ENCODE measurements at regions not wholly inside any gene's neighbourhood (a gene's known extent, or its start where the extent isn't known, plus 50 kb on each side); places are given as distances from the start of the nearest gene placed in this dataset.

- Mint-ChIP-seq H3K36me3 (no peaks in the 10 kb centered on the region), H3K27ac (no peak overlapping the region), H3K9me3 (peaks cover 19% of the 10 kb centered on the region), H3K4me3 (no peak overlapping the region), H3K4me1 (peaks cover 21% of the 10 kb centered on the region), H3K27me3 (ENCODE audit: low read depth) (no peaks in the 10 kb centered on the region)
- DNase-seq (ENCODE audit: low spot score in 2 of 2, unreplicated experiment in 2 of 2) = no peak
- no peak for TF ChIP-seq CTCF (IDR thresholded peaks at IDR 0.05; ENCODE audit: unreplicated experiment)
Observed at GRCh38 chr14:51538973-51539372, 112.7 kb upstream of the FRMD6 start.

DNA sequence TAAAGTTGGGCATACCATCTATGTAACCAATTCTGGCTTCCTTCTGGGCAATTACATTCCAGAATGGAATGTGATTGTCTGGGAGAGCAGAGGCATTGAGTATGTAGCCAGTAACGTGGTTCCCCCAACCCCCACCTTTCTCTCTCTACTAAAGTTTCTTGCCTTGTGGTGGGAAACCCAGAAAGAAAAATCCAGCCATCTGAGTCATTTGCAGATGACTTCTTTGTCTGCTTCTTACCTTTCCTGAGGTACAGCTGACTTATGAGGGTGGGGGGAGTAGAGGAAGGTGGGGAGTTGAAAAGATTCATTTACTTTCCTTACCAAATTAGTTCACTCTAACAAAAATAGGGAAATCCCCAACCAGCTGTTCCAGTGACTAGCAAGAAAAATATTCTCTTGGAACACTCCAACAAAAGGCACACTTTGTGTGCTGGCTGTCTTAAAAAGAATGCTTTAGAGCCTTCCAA, 112.1 kb upstream of the FRMD6 start:
- TF ChIP-seq CTCF (IDR thresholded peaks at IDR 0.05; ENCODE audit: unreplicated experiment) = no peak
- Mint-ChIP-seq H3K27ac (no peak overlapping the region), H3K27me3 (ENCODE audit: low read depth) (no peaks in the 10 kb centered on the region), H3K36me3 (no peaks in the 10 kb centered on the region), H3K4me3 (no peak overlapping the region), H3K4me1 (peaks cover 19% of the 10 kb centered on the region), H3K9me3 (peaks cover 19% of the 10 kb centered on the region)
- DNase-seq (ENCODE audit: low spot score in 2 of 2, unreplicated experiment in 2 of 2) = no peak

- Mint-ChIP-seq H3K36me3 (no peaks in the 10 kb centered on the region), H3K27ac (no peak overlapping the region), H3K4me3 (no peak overlapping the region), H3K4me1 (peaks cover 24% of the 10 kb centered on the region), H3K9me3 (peaks cover 19% of the 10 kb centered on the region), H3K27me3 (ENCODE audit: low read depth) (no peaks in the 10 kb centered on the region)
- DNase-seq (ENCODE audit: low spot score in 2 of 2, unreplicated experiment in 2 of 2) = no peak
- TF ChIP-seq CTCF (IDR thresholded peaks at IDR 0.05; ENCODE audit: unreplicated experiment) = no peak
Observed at GRCh38 chr14:51540364-51540763, 111.3 kb upstream of the FRMD6 start.

- Mint-ChIP-seq H3K4me3 (no peak overlapping the region), H3K27ac (peak overlapping the region; percentile 64), H3K36me3 (no peaks in the 10 kb centered on the region), H3K9me3 (peaks cover 7% of the 10 kb centered on the region), H3K4me1 (peaks cover 57% of the 10 kb centered on the region), H3K27me3 (ENCODE audit: low read depth) (no peaks in the 10 kb centered on the region)
- DNase-seq (ENCODE audit: low spot score in 2 of 2, unreplicated experiment in 2 of 2) = no peak
- TF ChIP-seq CTCF (IDR thresholded peaks at IDR 0.05; ENCODE audit: unreplicated experiment) = no peak
Observed at GRCh38 chr14:51544471-51544870, 107.2 kb upstream of the FRMD6 start.

DNA sequence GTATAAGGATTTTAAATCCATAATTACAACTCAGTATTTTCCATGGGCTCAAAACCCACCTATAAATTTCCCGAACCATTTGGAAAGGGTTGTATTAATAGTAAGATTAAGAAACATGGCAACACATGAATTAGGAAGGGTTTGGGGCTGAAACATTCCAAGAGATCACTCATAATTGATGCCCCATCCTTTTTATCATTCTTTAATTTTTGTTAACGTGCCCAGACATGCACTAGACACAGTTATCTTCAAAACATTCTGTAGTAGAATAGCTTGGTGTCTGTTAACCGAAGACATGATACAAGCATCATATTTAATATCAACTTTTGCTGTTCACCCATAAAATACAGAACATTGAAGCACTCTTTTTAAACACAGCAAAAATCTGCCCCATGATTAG, 106.8 kb upstream of the FRMD6 start:
- no peaks in the 10 kb centered on the region for H3K27me3 Mint-ChIP-seq (ENCODE audit: low read depth)
- peaks cover 55% of the 10 kb centered on the region for H3K4me1 Mint-ChIP-seq
- no peak for TF ChIP-seq CTCF (IDR thresholded peaks at IDR 0.05; ENCODE audit: unreplicated experiment)
- H3K27ac Mint-ChIP-seq = peak overlapping the region; percentile 64
- H3K9me3 Mint-ChIP-seq = peaks cover 7% of the 10 kb centered on the region
- DNase-seq (ENCODE audit: low spot score in 2 of 2, unreplicated experiment in 2 of 2) = no peak
- H3K36me3 Mint-ChIP-seq = no peaks in the 10 kb centered on the region
- no peak overlapping the region for H3K4me3 Mint-ChIP-seq

DNA sequence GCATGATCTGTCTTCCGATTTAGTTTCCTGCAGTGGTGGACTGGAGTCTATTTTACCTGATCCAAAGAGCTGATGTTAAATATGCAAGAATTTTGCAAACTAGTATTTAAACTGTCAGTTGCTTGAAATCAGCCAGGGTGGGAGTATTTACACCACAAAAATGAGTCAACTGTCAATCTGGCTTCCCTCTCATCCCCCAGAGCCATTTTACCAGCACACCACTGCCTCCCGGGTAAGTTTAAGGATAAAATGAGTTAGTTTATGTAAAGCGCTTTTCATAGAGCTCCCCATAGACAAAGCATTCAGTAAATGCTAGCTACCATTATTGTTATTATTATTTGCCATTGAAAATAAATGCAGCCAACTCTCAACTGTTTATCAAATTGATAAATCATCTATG, 106.3 kb upstream of the FRMD6 start:
- Mint-ChIP-seq H3K36me3 (no peaks in the 10 kb centered on the region), H3K9me3 (peaks cover 7% of the 10 kb centered on the region), H3K27ac (peak overlapping the region; percentile 14), H3K27me3 (ENCODE audit: low read depth) (no peaks in the 10 kb centered on the region), H3K4me3 (no peak overlapping the region), H3K4me1 (peaks cover 51% of the 10 kb centered on the region)
- no peak for TF ChIP-seq CTCF (IDR thresholded peaks at IDR 0.05; ENCODE audit: unreplicated experiment)
- no peak for DNase-seq (ENCODE audit: low spot score in 2 of 2, unreplicated experiment in 2 of 2)
